NCI-H82 (cell line): ENCODE measurements at regions not wholly inside any gene's neighbourhood (a gene's known extent, or its start where the extent isn't known, plus 50 kb on each side); places are given as distances from the start of the nearest gene placed in this dataset.
"Not testable (repeated sequence)": the region's sequence is repeated elsewhere in the genome, so short reads cannot be mapped to it uniquely, and the experiment has no call there.

ENCODE experiments used
- DNase-seq: peaks from one replicate; lab custom pipeline; 2025; lab: John Stamatoyannopoulos, UW

DNA sequence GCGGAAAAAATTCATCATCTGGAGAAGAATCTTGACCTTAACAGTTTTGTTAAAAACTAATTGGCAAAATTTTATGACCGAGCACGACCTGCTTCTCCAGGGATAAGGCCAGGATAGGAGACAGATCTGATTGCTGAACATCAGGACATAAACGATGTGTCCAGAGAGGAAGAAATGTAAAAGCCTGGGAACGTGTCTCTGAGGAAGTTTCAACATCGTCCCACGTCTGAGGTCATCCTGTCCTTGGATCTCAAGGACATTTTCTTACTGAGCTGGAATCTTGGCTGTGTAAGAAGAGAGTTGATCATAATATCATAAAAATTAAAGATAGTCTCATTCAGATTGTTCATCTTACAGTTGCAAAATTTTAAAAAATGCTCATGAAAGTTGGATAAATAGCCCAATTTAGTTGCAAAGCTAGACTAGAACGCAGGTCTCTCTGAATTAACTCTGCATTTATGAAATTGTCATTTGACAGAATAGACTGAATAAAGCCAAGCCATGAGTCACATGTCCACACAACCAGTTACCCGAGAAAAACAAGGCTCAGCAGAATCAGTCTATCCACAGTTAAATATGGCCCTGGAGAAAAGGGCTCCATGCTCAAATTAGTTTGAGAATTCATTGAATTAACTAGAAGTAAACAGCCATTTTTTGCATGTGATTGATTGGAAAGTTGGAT is 120.0 kb upstream of the EGFR start:
- DNase-seq: no peak

DNA sequence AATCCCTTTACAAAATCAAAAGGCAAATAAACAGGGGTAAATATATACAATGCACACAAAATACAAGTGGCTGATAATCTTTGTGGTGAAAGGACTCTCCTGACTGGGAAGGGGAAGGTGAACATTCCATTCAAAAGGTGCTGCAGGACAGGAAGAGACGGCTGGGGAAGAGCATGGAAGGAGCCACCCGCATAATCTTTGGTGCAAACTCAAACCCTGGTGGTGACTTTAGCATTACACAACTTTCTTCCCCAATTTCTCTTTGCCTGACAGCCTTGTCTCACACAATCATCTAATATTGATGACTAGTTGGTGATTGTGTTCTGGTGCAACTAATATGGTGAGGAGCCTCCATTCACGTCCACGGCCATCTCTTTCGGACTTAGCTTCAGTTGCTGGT is 117.0 kb upstream of the EGFR start:
- DNase-seq: no peak

DNA sequence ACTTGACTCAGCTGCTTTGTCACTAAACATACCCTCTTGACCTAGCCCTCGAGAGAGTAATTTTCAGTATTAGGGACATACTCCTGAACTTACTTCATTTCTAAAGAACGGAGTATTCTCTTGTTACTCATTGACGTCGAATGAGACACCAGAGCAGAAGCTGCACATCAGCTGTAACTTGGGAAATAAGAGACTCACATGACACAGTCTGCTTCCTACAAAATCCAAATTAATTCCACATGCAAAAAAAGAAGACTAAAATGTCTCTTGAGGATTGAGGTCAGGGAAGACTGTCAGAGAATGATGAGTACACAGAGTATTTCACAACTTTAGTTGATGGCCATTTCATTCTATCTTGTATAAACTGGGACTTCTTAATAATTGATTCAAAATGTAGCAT is 114.7 kb upstream of the EGFR start:
- no peak for DNase-seq

DNA sequence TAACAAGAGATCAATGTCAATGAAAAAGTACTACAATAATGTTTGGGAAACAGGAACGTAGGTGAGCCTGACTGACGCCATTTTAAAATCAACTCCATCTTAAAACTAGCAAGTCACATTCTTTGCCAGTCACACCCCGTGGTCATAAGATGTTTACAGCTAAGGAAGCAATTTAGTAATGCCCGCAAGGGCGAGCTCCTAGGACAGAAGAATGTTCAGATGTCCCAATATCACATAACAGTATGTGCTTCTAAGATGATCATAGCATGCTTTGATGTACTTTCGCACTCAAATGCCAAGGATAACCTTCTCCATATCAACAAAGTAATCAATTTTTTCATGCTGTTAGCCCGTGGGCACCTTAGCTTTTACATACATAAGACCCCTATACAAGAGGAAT is 113.8 kb upstream of the EGFR start:
- DNase-seq: no peak

DNA sequence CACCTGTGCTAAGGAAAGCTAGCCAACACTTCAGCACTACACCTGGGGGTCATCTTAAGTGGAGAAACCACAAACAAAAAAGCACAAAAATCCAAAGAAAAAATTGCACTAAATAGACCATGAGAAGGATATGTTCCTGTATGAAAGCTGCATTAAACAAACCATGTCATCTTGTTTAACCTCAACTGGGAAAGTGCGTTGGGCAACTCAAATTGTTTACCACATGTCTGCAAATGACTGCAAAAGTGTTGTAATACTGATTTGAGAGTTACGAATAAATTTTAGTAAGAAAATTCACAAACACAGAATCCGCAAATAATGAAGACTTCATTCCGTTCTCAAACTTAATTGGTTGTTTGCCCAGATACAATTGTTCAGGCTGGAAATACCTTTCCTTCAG is 111.9 kb upstream of the EGFR start:
- no peak for DNase-seq

DNA sequence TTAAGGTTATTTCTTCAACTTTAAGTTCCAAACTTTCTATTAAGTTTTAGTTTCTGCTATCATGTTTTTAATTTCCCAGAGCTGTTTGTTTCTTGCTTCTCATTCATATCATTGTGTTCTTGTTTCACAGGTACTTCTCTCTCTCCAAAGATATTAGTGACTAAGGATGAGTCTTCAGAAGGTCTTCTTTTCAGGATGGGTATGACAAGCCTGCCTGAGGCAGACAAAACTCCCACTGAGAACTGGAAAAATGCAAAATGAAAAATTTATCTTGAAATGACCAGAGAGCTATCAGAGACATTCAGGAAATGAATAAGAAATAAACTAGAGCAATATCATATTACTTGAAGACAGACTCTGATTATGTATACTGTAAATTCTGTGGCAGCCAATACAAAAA is 110.8 kb upstream of the EGFR start:
- no peak for DNase-seq

DNA sequence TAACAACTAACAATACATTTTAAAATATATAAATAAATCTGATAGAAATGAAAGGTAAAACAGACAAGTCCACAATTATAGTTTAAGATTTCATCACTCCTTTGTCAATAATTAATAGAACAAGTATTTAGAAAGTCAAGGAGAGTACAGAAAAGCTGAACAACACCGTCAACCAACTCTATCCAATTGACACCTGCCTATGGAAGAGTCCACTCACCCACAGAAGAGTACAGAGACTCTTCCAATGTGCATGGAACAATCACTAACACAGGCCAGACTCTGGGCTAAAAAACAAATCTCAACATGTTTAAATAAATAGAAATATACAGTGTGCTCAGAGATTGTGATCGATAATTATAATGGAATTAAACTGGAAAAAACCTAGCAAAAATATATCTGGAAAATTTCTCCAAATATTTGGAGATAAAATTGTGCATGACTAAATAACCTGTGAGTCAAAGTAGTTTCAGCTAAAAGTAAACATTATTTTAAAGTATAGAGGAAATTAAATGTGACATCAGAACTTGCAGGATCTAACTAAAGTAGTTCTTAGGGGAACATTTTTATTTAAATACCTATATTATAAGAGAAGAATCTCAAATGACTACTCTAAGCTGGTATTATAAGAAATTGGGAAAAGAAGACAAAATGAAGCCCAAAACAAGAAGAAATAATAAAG is 109.9 kb upstream of the EGFR start:
- no peak for DNase-seq

DNA sequence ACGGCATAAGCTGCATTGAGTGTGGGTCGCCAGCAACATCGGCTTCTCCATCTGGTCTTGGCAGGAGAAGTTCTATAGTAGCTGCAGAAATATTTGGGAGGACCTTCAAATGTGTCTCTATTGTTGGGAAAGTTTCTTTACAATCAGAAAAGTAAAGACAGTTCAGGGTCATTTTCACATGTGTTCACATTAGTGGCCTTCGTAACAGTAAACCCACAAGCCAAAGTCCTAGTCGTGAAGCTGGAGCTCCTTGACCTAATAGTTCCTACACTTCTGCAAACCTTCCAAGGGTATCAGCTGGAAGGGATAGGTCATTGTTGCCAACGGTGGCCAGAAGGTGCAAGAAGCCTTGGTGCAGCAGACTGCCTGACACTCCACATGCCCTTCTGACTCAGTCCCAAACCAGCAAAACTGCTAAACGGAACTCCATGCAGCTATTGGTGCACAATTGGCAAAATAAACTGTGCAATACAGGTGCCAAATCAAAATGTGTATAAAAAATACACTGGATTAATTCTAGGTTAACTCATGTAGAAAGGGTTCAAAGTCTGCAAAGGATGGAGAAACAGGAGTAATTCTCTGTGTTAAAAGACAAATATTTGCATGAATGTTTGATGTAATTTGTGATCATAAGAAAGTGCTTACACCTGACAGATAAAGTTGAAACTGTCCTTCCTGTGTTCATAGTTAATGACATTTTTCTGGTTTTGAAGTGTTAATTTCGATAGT is 102.8 kb upstream of the EGFR start:
- DNase-seq: no peak

DNA sequence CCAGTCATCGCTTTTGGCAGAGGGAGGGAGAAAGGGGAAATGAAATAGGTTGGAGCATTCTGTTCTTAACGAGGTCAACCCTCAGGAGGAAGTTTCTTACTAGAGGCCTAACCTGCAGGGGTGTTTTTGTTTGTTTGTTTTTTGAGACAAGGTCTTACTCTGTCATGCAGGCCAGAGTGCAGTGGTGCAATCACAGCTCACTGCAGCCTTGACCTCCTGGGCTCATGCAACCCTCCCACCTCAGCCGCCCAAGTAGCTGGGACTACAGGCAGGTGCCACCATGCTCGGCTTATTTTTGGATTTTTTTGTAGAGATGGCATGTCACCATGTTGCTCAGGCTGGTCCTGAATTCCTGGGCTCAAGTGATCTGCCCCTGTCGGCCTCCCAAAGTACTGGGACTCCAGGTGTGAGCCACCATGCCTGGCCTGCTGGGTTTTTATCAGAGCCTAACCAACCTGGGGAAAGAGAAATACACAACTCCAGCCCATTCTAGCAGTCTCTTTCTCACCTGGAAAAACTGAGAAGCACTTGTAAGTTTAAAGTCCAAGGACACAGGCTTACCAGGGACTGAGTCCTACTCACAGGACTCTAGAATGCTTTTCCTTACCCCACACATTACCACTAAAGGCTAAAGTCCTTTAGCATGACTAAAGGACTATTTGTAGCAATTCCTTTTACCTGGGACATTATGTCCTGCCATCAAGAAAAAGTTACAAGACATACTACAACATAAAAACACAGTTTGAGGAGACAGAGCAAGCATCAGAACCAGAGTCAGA is 101.0 kb upstream of the EGFR start:
- no peak for DNase-seq

DNA sequence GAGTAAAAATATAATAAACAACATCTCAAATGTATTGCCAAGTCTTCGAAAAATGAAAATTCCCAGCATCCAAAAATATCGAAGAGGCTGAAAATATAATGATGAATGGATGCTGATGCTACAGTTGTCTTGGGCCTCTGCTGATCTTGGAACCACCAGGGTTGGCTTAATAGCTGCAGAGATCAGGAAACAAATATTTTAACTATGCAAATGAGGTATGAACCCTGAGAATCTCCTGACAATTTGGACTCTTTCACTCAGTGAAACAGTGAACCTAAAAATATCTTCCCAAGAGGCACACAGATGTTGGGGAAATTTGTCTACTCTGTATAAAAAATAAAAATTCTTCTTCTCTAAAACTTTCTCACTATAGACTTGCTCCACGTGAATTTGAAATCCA is 97.7 kb upstream of the EGFR start:
- no peak for DNase-seq

DNA sequence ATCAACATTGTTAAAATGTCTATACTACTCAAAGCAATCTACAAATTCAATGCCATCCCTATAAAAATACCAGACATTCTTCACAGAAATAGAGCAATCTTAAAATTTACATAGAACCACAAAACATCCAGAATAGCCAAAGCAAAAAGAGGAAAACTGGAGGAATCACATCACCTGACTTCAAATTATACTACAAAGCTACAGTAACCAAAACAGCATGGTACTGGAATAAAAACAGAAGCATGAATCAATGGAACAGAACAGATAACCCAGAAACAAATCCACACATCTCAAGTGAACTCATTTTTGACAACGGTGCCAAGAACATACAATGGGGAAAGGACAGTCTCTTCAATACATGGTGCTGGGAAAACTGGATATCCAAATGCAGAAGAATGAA is 87.3 kb upstream of the EGFR start:
- DNase-seq: no peak

DNA sequence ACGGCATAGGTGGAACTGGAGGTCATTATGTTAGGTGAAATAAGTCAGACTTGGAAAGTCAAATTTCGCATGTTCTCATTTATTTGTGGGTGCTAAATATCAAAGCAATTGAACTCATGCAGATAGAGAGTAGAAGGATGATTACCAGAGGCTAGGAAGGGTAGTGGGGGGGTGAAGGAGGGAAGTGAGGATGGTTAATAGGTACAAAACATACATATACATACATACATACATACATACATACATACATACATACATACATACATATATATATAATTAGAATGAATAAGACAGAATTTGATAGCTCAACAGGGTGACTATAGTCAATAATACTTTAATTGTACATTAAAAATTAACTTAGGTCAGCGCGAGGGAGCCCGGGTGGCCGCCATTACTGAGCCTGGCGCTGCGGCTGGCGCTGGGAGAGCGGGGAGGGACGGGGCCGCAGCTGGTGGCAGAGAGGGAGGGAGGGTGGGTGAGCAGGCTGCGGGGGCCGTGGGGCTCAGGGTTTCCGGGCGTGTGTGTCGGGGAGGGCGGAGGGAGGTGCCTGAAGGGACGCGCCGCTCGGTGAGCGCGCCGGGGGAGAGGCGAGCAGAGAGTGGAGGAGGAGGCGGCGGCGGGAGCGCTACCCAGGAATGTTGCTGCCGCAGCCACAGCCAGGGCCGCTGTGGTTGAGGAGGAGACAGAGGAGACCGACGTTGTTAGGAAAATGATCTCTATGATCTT is 85.8 kb upstream of the EGFR start:
- peak; percentile 90 for DNase-seq

DNA sequence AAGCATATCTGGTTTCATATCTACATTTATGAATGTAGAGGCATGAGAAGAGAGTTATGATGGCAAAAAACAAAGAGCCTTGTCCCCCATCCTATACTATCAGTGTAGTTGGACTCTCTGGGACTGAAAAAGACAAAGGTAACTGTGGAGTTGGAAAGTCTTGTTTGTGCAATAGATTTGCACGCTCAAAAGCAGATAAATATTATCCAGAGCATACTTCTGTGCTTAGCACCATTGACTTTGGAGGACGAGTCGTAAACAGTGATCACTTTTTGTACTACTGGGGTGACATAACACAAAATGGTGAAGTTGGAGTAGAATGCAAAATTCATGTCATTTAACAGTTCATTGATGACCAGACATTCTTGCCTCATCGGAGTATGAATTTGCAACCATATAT is 85.2 kb upstream of the EGFR start:
- no peak for DNase-seq

DNA sequence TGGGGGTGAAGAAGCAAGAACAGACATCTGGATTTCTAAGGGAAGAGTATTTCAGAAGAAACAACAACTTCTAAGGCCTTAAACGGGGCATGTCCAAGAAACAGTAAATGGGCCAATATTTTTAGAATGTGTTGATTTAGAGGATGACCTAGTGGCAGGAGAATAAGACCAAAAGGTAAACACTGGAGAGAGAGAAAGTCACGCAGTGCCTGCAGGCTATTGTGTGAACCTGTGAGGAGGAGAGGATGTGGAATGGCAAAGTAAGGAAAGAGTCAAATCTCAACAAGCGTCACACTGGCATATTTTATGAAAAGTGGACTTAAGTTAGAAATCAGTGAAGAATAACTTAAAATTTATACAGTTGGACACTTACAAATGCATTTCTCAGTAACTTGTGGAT is 78.1 kb upstream of the EGFR start:
- DNase-seq: no peak

DNA sequence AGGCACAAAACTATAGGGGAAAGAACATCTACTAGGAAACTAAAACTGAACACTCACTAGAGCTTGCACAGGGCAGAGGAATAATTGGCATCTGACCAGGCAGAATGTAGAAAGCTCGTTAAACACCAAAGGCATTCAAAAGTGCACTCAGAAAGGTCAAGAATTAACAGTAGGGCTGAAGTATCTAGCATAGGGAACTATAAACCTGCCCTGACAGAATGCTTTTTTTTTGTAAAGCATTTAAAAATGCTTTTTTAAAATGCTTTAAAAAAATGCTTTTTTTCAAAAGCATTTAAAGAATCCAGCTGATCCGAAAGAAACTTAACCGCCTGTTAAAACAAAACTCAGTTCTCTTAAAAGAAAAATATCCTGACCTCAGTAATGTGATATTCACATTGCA is 74.6 kb upstream of the EGFR start:
- no peak for DNase-seq

DNA sequence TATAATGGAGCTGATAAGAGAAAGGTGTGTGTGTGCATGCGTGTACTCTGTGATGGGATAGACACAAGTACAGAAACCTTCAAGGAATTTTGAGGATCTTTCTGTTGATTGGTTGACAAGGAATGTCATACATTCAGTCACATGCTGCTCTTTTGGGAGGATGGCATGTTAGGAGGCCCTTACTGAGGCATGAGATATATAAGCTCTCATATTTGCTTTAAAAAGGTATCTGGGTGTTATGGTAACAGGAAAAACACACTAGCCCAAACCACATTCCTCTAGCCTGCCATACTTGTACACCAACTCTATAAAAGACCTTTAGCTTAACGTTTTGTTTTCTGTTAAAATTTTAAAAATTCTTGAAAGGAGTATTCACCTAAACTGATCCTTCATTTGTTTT is 72.5 kb upstream of the EGFR start:
- DNase-seq: no peak

DNA sequence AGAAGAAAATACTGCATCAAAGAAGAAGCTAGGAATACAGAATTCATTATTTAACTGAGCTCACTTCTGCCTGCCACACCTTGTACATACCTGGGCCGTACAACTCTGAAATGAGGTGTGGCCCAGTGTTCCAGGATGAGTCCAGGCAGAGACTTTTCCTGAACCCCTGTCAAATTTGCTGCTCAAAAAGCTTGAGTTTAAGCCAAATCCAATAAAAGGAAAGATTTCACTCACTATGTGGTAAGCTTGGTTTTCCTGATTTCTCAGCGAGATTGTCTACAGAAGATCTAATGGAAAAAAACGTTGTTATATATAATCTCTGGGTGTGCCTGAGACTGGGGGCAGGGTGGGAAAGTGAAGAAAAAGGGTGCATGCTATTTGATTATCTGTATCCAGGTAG is 72.1 kb upstream of the EGFR start:
- no peak for DNase-seq

DNA sequence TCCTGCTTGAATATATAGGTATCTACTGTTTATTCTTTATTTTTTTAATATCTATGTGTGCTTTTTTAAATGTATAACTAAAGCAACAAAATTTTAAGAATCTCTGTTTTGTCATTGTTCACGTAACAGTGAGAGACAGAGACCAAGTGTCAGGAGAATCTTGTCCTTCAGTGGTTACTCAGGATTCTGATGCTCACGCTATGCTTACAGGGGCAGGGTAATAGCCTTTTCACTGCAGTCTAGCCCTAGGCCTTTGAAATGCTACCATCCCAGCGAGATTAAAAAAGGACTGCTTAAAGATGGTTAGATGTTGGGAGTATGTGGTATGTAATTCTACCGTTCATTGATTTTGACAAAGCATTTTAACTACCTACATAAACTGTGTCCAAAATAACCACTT is 71.6 kb upstream of the EGFR start:
- DNase-seq: no peak

DNA sequence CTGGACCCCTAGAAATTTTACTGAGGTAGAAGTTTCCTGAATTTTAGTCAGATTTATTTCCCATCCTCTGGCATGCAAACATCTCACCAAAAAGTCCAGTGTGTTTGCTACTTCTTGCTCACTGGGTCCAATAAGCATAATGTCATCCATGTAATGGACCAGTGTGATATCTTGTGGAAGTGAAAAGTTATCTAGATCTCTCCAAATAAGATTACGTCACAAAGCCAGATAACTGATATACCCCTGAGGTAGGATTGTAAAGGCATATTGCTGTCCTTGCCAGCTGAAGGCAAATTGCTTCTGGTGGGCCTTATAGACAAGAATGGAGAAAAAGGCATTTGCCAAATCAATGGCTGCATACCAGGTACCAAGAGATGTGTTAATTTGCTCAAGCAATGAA is 69.3 kb upstream of the EGFR start:
- not testable (repeated sequence) for DNase-seq

DNA sequence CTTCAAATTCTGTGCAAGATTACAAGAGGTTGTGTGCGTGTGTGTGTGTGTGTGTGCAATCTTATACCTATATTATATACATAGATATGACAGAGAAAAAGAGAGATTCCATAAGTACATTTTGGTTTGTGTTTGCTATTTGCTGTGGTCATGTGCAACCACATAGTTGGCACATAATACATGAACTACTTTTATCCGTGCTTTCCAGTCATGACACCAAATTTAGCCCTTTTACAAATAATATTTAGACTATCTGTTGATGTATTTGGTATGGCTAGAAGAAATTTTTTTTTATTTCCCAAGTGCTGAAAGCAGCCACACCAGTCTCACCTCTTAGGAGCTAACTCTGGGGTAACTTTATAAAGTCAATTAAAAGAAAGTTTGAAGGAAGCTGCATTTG is 63.5 kb upstream of the EGFR start:
- no peak for DNase-seq

DNA sequence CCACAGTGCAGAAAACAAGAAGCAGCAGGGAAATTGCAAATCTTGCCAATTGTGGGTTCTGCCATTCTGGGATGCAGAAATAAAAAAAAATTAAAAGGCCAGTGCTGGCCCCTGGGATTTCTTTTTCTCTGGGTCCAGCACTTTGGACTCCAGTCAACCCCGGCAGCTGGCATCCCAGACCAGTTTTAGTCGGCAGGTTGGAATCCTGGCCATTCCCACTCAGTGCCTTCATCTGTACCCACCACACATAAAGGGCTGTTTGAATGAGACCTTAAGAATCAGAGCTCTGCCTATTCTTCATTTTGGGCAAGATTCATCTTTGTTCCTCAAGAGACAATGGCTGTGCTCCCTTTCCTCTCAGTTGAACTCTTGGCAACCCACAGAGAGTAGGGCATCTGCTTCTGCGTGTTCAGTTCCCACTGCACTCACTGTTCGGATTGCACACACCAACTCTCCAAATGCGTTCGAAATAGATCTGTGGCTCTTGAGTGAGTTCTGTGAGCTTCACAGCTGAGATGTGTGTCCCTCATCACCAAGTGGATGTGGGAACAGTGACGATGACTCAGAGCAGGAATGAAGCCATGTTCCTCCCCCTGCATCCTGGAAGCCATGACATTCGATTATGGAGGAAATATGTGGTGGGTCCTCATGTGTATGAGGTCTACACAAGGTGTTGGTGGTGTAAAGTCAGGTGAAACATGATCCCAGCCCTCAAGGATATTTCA is 63.0 kb upstream of the EGFR start:
- no peak for DNase-seq
